NCI-H446 treated with DMSO at 0.1 percent for 48 hours (cell line): ENCODE measurements at regions not wholly inside any gene's neighbourhood (a gene's known extent, or its start where the extent isn't known, plus 50 kb on each side); places are given as distances from the start of the nearest gene placed in this dataset.
"Not testable (repeated sequence)": the region's sequence is repeated elsewhere in the genome, so short reads cannot be mapped to it uniquely, and the experiment has no call there.

ENCODE experiments used
- DNase-seq: peaks from one replicate; lab custom pipeline; 2025; lab: John Stamatoyannopoulos, UW

DNA sequence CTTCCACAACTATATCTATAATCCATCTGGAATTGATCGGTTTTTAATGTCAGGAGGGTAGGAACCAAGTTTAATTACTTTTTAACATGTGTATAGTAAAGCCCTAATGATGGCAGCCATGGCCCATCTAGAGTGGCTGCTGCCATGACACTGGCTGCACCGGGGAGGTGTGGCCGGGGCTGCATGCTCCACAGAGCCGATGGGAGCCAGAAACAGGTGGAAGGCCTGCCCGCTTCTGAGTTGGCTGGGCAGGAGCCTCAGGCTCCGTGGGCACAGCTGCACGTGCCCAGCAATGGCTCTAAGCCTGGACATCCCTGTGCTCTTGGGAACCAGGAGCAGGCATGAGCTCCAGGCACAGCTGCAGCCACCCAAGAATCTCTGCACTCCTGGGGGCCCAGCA, 73.0 kb downstream of the GBP6 start:
- no peak for DNase-seq

DNA sequence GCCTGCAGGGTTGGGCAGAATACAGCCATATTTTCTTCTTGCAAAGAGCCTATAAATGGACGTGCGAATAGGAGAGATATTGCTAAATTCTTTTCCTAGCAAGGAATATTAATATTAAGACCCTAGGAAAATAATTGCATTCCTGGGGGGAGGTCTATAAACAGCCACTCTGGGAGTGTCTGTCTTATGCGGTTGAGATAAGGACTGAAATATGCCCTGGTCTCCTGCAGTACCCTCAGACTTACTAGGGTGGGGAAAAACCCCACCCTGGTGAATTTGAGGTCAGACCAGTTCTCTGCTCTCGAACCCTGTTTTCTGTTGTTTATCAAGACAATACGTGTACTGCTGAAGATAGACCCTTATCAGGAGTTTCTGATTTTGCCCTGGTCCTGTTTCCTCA, 74.4 kb downstream of the GBP6 start:
- DNase-seq: not testable (repeated sequence)

DNA sequence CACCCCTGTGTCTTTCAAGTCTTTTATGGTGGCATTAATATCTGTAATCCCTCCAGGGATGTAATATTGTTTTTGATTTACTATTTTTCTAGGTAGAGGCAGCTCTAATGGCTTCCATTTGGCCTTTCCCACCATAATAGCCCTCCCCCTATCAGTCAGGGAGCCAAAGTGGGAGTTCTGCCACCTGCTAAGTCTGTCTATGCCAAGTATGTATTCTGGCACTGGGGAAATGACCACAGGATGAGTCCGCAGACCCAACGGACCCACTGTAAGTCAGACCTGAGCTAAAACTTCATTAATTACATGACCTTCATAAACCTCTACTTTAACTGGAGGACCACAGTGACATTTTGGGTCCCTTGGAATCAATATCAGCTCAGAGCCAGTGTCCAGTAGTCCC, 77.1 kb downstream of the GBP6 start:
- no peak for DNase-seq

DNA sequence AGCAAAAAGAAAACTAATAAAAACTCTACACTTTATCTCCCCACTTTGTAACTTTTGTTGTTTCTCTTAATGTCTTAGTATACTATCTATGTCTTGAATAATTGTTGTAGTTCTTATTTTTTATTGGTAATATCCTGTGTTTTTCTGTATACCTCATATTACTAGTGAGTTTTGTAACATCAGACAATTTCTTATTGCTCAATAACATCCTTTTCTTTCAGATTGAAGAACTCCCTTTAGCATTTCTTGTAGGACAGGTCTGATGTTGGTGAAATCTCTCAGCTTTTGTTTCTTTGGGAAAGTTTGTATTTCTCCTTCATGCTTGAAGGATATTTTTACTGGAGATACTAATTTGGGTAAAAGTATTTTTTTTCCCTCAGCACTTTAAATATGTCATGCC, 79.8 kb upstream of the LRRC8B start:
- no peak for DNase-seq

DNA sequence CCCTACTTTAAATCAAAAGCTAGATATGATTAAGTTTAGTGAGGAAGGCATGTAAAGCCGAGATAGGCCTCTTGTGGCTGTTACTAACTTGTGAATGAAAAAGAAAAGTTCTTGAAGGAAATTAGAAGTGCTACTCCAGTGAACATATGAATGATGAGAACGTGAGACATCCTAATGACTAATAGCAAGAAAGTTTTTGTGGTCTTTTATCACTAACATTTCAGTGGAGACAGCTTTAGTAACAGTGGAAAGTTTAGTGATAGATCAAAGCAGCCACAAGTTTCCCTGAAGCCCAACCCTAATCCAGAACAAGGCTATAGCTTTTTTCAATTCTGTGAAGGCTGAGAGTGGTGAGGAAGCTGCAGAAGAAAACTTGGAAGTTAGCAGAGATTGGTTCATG, 73.6 kb upstream of the LRRC8B start:
- DNase-seq: no peak

DNA sequence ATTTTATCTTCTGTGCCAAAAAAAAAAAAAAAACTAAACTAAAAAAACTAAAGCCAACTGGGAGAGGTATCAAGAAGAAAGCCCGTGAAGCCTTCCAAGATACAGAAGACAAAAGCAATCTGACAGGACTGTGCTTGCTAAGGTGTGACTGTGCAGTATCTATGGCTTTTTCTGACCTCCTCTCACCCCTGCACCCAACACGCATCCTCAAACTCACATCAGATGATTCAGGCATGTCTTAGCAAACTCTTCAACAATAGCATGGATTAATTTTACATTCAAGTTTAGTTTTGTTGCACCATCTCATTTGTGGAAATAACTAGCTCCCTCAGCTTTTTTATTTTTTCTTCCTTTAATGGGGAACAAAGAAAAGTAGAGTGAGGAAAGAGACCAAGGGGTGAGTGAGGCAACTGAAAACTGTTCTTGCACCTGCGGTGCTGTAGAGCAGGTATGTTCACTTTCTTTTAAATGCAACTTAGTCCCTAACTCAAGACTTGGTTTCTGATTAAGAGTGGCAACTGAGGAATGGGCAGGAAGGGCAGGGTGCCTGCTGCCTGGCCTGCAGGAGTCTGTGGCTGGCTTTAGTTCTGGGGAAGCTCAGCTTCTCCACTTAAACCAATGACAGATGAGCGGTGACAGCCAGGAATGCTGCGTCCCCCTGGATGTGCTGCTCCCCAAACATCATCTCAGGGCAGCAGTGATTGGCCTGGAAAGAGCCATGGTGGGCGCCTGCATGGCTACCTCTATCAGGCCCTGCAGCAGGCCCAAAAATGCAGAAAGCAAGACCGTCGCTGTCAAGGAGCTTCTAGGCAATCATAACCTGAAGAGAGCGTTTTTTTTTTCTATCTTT, 71.3 kb upstream of the LRRC8B start:
- DNase-seq: no peak

DNA sequence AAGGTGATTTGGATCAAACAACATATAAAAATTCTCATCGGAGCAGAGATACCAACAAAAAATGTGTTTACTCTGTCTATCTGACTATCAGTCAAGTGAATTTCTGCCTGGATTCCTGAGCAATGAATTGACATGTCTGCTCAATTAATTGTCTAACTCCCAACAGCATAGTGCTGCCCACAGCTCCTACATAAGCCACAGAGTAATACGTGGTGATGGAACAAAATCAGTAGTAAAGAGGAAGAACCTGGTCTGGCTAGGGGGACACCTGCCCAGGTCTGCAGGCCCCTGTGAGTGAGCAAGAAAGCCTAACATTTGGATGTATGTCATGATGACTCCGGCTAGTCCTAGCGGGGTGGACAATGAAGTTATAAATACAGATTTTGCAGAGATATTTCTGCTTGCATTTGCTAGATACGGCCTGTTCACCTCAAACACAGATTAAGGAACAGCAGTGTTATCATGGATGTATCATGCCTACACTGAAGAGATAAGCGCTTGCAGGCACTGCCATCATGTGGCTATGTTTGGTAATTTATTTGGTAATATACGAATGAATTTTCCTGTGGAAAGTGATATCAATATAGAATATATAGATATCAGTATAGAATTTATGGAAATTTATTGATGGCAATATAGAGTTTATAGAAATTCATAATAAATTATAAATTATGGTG, 69.6 kb upstream of the LRRC8B start:
- DNase-seq: peak; percentile 59

DNA sequence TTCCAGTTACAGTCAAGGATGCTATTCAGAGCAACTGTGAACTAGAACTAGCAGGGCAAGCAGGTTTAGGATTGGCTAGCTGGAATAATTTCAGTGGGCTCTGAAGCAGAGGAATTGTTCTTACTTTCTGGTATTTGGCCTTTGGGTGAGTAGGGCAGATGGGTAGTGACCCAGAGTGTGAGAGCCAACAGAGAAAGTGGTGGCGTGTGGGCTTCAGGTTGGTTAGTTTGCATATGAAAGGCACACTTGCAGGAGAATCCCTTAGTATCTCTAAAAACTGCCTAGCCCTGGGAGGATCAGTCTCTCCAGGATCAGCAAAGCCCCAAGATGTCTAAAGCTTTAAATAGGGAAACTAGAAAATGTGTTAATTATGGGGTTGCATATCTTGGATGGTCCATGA, 67.6 kb upstream of the LRRC8B start:
- DNase-seq: no peak

DNA sequence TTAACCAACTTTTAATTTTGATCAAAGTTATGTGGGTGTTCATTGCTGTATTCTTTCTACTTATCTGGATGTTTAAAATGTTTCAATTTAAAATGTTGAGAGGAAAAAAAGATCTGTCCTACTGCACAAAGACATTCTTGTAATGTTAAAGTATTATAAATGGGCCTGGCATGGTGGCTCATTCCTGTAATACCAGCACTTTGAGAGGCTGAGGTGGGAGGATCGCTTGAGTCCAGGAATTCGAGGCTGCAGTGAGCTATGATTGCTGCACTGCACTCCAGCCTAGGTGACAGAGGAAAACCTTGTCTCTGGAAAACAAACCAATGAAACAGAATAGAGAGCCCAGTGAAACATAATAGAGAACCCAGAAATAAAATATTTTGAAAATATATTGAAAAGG, 65.5 kb upstream of the LRRC8B start:
- DNase-seq: no peak

DNA sequence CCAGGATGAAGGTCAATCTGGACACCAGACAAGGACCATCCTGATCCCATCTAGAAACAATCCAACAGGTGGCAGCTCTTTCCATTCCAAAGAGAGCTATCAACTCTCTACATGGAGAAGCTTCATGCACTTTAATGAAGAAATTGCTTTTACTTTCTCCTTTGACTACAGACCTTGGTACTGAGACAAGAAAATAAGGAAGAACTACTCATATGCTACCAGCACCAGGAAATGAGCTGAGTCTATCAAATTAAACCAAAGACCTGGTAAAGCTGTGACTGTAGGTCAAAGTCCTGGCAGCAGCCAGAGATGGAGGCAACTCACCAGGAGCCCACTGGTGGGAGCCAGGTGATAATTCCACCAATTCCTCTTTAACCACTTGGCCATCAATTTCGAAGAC, 64.3 kb upstream of the LRRC8B start:
- no peak for DNase-seq

DNA sequence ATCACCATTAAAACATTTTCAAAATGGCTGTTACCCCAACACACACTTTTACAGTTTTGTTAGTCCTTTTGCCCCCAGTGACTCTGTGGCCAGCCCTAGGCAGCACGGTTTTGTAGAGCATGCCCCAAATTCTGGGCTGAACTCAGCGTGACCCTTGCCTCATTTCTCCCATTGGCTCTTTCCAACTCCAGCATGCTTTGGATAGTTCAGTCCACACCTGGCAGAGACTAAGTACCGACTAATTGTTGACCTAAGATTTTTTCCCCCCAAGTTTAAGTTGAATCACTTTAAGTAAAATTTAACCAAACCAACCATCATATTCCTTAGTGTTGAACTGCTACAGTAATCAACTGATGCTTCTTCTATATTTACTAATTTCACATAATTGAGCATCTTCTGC, 62.4 kb upstream of the LRRC8B start:
- DNase-seq: no peak

DNA sequence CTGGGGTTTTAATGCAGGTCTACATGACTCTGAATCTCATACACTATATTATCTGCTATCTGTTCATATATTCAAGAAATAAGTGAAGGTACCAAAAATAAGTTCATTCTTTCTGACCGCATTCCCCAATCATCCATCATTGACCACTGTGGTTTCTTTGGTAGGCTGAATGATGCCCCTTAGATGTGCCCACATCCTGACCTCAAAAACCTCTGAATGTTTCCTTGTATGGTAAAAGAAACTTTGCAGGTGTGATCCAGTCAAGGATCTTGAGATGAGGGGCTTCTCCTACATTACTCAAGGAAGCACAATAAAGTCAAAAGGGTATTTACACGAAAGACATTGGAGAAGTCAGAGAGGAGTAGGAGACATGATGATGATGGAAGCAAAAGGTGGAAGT, 60.6 kb upstream of the LRRC8B start:
- DNase-seq: no peak

DNA sequence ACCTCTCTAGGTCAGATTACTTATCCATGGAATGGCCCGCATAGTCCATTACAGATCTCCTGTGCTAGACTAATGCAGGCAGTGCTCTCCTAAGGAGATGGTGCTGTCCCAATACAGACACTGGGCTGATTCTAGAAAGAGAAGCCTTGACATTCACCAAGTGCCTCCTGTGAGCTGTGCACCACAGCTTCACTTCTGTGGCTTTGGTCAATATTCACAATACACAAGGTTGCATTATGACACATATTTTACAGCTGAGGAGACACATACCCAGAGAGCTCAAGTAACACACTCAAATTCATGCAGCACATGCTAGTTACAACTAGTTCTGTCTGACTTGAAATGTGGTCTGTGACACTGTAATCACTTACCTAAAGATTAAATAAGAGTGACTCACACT, 59.4 kb upstream of the LRRC8B start:
- DNase-seq: no peak

DNA sequence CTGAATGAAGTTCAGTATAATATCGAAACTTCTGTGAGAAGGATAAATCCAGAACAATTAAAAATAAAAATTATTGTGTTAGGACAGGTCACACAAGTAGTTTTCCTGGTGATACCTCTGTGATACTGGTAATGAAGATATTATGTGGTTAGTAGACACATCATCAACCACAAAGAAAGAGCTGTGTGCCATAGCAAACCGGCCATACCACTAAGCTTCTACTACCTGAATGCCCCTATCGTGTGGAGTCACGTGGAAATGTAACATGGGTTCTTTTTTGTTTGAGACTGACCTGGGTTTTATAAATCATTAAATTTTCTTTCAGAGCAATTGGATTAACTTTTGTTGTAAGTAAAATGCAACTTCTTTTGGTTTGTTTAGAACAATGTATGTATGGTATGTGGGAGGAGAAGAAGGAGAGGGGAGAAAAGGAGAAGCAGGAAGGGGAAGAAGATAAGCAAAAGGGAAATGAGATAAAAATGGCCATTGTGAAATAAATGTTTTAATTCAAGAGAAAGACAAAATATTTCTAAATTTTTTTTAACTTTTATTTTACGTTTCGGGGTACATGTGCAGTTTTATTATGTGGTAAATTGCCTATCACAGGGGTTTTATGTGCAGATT, 58.2 kb upstream of the LRRC8B start:
- DNase-seq: no peak

DNA sequence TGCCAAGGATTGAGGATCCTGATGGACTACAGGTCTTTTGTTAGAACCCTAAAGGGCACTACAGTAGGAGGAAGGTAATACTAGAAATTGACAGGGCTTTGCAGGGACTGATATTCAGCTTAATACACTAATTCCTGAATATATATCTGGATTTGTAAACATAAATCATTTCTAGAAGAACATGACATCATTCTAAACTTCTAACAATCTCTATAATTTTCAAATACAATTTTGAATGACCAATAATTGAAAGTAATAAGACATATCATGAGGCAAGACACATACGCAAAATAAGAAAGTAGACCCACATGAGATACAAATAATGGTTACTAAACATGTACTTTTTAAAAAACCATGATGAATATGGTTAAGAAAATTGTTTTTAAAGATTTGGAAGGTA, 52.4 kb upstream of the LRRC8B start:
- DNase-seq: no peak

DNA sequence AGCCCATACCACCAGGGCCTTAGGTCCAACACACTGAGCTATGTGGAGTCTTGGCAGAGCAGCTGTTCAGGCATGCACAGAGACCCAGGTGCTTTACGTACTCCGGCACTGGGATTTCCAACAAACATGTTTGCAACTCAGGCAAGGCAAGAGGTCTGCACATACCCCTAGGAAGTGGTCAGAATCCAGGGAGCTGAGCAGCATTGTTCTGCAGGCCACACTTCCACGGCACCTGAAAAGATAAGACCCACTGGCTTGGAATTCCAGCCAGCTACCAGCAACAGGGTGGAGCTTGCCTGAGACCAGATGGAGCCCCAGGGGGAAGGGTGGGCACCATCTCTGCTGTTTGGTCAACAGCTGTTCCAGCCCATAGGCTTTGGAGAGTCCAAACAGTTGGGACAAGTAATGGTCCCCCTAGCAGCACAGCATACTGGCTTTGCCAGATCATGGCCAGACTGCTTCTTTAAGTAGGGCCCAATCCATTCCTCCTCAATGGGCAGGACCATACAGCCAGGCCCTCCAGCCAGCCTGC, 51.7 kb upstream of the LRRC8B start:
- DNase-seq: no peak
